ENCODE measurements at regions not wholly inside any gene's neighbourhood (a gene's known extent, or its start where the extent isn't known, plus 50 kb on each side); places are given as distances from the start of the nearest gene placed in this dataset.
"Not testable (repeated sequence)": the region's sequence is repeated elsewhere in the genome, so short reads cannot be mapped to it uniquely, and the experiment has no call there.

- DNase-seq = no peak
These were observed 1681.9 kb upstream of the ADGRL3 start for GRCh38 chr4:59518005-59518823.

- no peak for DNase-seq
These were observed 1674.2 kb upstream of the ADGRL3 start for GRCh38 chr4:59525885-59526284.

DNA sequence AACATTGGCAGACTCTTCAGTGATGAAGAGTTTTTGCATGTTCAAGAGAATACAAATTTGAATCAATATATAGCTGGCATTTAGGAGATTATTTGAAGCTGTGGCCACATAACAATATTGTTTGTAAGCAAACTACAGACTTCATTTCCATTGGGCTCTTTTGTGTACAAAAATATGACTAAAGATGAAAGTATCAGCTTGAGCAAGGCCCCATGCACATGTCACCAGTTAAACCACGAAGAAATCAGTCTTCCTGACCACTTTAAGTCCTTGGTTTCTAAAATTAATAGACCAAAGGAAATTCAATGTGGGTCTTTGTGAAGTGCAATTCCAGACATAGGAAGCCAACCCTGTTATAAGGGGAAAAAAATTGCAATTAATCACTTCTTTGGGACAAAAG is 1664.6 kb upstream of the ADGRL3 start:
- no peak for DNase-seq

GRCh38 chr4:59536428-59536827 is 1663.7 kb upstream of the ADGRL3 start:
- no peak for DNase-seq

GRCh38 chr4:59537246-59537886 is 1662.8 kb upstream of the ADGRL3 start:
- DNase-seq = no peak

DNA sequence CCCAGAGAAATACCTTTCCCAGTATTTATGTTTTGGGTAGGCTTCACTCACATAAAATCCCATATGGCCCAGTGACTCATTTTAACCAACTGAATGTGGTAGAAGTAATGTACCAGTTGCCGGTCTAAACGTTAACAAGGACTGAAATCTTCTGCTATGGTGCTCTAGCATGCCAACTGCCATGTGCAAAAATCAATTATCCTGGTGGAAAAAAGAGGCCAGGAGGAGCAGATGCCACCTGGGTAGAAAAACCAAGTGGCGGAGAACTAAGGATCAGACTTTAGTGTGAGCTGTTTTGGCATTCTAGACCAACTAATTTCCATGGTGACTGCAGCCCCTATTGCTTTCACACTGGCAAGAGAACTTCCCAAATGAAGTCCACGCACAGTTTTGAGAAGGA is 1660.7 kb upstream of the ADGRL3 start:
- no peak for DNase-seq

DNA sequence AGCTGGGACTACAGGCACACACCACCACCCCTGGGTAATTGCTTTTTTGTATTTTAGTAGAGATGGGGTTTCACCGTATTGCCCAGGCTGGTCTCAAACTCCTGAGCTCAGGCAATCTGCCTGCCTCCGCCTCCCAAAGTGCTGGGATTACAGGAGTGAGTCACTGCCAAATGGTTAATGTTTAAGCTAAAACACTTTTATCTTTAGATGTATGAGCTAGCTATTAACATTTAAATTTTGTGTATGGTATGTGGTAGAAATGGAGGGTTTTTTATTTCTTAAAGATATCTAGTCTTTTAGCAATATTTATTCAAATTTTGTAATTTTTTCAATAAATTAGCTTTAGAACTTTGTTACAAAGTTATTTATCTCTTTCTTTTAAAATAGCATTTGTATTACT is 1659.8 kb upstream of the ADGRL3 start:
- no peak for DNase-seq

GRCh38 chr4:59553063-59553720 is 1646.9 kb upstream of the ADGRL3 start:
- DNase-seq = no peak

DNA sequence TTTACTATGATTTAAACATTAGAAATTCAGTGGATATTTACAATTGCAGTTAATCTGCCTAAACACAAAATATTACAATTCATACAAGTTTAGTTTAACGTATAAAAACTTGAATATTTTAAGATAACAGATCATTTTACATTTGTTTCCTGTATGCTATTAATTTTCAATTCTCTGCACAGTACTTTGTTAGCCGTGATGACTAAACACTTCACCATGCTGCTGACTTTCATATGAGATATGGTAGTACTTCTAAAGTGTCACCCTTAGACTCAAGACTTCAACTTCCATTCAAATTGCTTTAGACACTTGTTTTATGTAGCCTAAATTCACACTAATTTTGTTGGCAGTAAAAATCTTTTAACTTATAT is 1646.4 kb upstream of the ADGRL3 start:
- no peak for DNase-seq

DNA sequence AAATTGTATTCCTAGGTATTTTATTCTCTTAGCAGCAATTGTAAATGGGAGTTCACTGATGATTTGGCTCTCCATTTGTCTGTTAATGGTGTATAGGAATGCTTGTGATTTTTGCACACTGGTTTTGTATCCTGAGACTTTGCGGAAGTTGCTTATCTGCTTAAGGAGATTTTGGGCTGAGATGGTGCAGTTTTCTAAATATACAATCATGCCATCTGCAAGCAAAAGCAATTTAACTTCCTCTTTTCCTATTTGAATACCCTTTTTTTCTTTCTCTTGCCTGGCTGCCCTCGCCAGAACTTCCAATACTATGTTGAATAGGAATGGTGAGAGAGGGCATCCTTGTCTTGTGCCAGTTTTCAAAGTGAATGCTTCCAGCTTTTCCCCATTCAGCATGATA is 1643.9 kb upstream of the ADGRL3 start:
- not testable (repeated sequence) for DNase-seq

DNA sequence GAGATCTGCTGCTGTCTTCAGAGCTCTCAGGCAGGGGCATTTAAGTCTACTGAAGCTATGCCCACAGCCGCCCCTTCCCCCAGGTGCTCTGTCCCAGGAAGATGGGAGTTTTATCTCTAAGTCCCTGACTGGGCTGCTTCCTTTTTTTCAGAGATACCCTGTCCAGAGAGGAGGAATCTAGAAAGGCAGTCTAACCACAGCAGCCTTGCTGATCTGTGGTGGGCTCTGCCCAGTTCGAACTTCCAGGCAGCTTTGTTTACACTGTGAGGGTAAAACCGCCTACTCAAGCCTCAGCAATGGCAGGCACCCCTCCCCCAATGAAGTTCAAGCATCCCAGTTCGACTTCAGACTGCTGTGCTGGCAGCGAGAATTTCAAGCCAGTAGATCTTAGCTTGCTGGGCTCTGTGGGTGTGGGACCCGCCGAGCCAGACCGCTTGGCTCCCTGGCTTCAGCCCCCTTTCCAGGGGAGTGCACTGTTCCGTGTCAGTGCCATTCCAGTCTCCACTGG is 1639.9 kb upstream of the ADGRL3 start:
- not testable (repeated sequence) for DNase-seq

DNA sequence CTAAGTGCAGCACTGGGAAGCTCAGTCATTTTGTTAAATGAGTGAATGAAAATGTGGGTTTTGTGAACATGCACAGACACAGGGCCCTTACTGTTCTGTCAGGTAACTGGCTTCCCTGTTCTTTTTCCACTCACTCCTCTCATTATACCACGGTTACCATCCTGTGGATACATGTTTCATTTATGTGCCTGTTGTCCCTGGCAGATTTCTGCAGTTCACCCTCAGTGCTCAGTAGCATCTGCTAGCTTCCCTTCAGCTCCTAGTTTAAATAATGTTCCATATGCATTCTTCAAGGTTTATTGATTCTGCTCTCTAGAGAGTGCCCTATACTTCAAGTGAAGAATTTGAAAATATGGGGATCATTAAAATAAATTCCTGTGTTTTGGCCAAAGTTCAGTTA is 1634.3 kb upstream of the ADGRL3 start:
- DNase-seq = no peak

DNA sequence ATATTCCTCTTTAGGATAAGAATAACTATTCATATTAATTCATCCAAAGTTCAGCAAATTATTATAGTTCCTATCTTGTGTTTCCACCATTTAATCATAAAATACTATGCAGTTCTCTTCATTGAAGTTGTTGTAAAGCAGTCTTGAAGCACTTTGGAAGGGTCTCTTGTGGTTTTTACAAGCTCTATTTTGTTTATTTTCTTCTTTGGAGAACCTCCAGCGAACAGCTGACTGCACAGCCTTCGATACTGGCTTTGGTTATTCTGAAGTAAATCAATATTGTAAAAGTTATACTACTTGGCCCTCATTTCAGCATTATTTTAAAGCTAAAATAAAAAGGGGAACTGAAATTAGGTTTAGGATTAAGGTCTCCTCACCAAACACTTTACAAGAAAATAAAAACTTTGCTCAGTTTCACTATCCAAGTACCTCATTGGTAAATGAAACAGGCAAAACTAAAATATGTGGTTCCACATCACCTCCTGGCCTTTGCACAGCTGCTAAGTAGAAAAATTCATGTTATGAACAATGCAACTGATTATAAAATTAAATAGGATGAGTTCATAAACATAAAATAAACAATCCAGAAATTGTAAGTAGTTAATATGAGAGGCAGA is 1629.2 kb upstream of the ADGRL3 start:
- DNase-seq = no peak

DNA sequence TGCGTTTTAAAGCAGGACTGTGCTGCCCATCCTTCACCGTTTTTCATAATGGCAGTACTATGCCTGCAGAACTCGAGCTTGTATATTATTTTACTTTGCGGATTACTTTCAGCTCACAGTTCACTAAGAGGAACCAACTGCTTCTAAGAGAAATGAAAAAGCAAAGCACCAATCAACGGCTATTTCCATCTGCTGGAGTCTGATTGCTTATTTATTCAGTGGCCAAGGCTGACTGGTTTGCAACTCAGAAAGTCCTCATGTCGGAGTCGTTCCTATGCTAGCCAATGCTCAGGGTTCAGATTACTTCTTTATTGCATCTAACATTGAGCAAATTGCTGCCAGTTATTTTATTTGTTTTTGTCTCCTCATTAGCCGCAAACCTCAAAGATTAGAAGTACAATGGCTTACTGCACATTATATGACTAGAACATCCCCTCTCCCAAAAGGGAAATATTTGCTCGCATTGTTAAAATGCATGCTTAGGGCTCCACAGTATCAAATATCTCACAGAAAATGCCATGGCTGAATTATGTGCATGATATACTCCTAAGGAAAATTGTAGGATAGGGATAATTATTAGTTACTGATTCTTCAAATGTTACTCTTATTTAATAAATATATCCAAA is 1628.2 kb upstream of the ADGRL3 start:
- DNase-seq = no peak

GRCh38 chr4:59583845-59584568 is 1616.1 kb upstream of the ADGRL3 start:
- DNase-seq = no peak

- no peak for DNase-seq
These were observed 1602.4 kb upstream of the ADGRL3 start for GRCh38 chr4:59597536-59598329.

DNA sequence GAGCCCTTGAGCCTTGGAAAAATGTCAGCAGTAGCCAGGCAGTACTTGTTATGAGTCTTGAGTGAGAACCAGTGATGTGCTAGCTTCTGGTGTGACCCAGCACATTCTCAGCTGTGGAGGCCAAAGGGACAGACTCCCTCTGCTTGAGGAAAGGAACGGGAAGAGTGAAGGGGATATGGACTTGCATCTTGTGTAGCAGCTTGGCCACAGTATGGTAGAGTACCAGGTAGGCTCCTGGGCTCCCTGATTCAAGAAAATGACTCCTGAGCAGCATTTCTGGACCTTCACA is 1601.9 kb upstream of the ADGRL3 start:
- no peak for DNase-seq

DNA sequence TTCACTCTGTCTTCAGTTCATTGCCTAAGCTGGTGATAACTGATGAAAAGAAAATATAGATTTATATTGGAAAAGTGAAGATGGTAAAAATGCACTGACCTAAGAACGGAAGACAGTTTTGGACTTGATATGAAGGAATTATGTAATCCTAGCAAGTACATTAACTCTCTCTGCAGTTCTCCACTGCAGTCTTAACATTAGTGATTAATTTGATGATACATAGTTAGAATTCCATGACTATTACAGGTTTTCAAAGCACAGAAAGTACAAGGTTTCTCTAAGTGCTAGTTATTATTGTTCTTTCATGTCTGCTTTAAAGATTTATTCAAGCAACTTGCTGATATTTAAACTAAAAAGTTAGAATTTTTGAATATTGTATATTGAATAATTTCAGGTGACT is 1591.7 kb upstream of the ADGRL3 start:
- DNase-seq = no peak

DNA sequence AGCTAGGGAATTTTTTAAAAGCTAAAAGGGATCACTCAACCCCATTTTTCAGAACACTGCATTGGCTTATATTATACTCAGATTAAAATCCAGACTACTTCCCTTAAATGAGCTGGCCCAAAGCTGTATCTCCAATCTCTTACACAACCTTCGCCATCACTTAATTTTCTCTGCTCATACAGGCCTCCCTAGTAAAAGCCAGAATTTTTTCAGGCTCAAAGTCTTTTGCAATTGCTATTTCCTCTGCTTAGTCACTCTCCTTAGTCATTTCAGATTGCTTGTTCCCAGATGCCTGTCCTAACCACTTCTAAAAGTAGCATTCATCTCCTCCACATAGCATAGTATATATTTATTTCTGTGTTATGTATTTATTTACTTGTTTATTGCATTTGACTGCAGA is 1587.9 kb upstream of the ADGRL3 start:
- no peak for DNase-seq

DNA sequence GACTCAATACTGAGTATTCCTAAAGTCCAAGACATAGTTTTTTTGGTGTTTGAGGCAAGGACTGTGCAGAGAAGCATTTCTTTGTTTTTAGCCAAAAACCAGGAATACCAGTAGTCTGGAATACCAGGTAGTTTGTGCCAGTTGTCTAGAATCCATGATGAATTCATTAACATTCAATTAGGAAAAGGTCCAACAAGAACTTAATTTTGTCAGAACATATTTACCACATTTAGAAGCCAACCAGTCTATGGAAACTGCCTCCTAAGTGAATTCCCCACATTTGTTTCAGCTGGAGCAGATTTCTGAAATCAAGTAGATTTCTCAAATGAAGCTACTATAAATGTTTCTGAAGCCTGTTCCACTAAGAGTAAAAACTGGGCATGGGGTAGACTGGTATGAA is 1584.8 kb upstream of the ADGRL3 start:
- no peak for DNase-seq

GRCh38 chr4:59629348-59629747 is 1570.8 kb upstream of the ADGRL3 start:
- DNase-seq = no peak

GRCh38 chr4:59630235-59630634 is 1569.9 kb upstream of the ADGRL3 start:
- no peak for DNase-seq
